HG03575 (cell line): ENCODE measurements at regions not wholly inside any gene's neighbourhood (a gene's known extent, or its start where the extent isn't known, plus 50 kb on each side); places are given as distances from the start of the nearest gene placed in this dataset.

Experiments
- ATAC-seq: cut with Tn5 transposase; IDR thresholded peaks from one replicate; pipeline ENCODE4 v1.9.1; 2021; ENCODE audit not compliant: unreplicated experiment, insufficient number of reproducible peaks, low FRiP score; ENCODE audit errors: extremely low read depth

DNA sequence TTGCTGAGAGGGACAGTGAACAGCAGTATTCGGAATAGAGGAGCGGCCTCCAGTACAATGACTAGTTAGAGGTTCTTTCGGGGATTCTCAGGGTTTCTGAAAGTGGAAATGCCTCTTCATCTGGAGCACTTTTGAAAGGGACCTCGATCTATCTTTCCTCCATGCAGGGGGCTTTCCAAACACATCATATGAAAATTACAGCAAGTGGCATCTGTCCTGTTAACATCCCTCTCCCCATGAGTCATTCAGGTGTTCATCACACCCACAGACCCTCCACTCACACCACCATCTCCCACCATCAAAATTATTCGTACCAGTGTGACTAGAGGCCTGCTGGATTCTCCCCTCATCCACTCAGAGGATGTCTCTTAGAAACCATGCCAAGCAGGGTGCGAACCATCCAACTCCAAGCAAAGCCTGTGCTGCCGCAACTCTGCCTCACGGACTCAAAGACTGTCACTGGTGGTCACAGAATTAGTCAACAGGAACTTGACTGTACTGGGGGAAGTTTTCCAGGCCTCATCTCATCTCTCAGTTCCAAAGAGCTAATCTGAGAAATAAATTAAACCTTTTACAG is 211.1 kb downstream of the MRPL39 start:
- peak; percentile 75 for ATAC-seq

GRCh38 chr21:25391777-25392176 is 215.5 kb downstream of the MRPL39 start:
- no peak for ATAC-seq

DNA sequence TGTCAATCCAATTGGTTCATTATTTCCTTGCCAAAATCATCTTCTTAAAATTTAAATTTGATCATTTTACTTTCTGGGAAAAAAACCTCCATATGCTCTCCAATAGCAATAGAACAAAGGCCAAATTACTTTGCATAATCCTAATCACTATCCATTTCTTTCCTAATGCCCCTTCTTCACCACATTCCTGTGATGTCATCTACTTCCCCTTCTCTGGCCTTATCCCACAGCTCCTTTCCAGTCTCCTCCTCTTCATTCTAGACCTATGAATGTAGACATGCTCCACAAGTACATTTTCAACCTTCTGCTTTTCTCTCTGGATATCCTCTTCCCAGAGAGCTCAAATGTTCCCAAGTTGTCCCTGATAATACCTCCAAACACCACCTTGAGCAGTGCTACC is 216.6 kb downstream of the MRPL39 start:
- ATAC-seq, result no peak

- no peak for ATAC-seq
Observed at GRCh38 chr21:25387665-25388064, 219.6 kb downstream of the MRPL39 start.

- ATAC-seq, result no peak
Observed at GRCh38 chr21:25385911-25386474, 221.3 kb downstream of the MRPL39 start.

- ATAC-seq, result no peak
Observed at GRCh38 chr21:25385341-25385740, 221.9 kb downstream of the MRPL39 start.

DNA sequence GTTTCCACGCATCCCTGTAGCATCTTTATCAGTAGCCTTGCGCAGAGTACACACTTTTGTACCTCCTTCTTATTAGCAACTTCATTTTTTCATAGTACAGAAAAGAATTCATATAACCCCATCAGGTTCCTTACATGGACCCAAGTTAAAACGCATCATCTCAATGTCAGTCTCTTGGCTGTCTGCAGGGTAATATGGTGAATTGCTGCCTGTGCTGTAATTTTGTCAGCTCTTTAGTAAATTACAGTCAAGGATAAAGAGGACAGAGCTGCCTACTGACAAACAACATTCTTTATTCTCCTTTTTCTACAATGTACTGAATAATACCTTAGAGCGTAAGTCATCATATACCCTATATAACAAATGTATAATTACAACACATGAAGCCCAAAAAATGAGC is 222.5 kb downstream of the MRPL39 start:
- no peak for ATAC-seq

DNA sequence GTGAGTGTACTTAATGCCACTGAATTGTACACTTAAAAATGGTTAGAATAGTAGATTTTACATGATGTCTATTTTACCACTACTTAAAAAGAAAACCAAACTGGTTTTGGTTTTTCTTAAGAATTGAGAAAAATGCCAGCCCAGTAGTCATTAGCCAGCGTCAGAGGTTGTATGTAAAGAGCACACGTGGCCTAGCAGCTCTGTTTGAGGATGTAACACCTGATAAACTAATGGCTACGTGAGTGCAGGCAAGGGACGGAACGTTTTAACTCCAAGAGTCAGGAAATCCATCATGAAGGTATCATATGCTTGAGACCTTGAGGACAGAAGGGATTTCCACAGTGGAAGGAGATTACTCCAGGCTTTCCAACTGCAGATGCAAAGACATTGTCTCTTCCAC is 223.7 kb downstream of the MRPL39 start:
- ATAC-seq, result no peak

GRCh38 chr21:25381936-25382452 is 225.3 kb downstream of the MRPL39 start:
- ATAC-seq, result no peak

GRCh38 chr21:25375675-25376074 is 231.6 kb downstream of the MRPL39 start:
- no peak for ATAC-seq

DNA sequence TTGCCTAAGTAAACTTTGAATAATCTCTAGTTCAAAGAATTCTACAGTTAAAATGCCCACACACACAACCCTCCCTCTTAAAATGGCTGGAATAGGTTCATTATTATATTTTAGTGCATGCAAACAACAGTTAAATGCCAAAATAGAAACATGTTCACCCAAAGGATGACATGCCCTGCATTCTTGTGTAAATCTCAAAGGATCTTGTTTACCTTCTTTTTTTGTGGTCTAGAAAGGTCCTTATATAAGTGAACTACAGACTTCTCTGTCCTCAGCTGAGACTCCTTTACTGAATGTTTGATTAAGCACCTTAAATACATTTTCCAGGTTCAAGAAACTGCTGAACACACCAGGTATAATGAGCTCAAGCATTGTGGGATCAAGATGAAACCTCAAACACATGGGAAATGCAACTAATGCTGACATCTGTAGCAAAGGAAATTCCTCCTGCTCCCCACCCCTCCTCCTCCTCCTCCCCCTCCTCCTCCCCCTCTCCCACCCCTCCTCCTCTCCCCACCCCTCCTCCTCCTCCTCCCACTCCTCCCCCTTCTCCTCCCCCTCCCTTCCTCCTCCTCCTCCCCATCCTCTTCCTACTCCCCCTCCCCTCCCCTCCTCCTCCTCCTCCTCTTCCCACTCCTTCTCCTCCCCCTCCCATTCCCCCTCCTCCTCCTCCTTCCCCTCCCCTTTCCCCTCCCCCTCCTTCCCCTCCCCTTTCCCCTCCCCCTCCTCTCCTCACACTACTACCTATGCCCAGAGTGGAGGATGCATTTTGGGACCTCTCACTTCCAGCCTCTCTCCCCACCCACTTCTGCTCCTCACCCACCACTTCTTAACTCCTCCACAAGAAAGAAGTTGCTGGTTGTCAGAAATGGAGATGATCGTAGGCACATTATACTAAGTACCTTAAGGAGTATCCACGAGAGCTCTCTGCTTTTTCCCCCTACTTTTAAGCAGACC is 233.9 kb downstream of the MRPL39 start:
- ATAC-seq, result no peak

DNA sequence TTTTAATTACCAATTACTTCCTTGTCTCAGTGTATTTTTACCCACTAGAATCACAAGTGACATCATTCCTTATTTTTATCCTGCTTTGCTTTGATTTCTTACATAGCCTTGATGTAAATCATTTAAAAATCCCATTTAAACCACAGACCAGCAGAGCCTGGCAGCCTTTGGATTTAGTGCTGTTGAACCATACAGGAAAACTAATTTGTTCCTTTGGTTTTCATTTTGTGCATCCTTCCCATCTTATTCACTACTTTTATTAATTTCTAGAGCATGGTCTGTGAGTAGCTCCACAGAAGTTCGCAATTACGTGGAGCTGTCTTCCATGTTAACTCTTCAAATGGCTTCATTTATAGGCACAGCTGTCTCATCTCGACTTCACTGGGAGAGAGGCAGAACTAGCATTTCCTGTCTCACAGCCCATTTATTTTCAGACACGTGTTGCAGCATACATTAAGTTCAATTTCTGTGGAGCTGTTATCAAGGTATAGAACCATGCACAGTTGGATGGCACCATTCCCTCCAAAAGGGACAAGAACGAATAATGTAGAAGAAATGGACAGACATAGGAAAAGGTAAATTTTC is 235.3 kb downstream of the MRPL39 start:
- no peak for ATAC-seq

DNA sequence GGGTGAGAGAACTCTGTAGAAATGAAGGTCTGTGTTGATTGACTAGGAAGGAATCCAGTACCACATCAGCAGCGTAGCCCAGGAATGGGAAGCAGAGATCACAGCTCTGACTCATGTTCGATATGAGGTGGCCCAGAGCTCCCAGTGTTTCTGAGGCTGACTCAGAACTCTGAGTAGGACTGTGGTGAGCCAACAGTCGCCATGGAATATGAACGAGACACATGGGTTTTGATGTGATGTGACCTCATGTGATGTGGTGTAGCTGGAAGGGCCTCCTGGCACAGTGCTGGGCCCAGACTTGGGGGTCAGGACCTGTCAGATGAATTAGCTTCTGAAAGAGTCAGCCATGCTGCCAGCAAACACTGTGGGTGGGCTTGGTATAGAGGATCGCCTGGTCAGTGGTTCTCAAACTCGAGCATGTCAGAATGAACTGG is 237.0 kb downstream of the MRPL39 start:
- ATAC-seq, result no peak

GRCh38 chr21:25369524-25370300 is 237.6 kb downstream of the MRPL39 start:
- no peak for ATAC-seq

DNA sequence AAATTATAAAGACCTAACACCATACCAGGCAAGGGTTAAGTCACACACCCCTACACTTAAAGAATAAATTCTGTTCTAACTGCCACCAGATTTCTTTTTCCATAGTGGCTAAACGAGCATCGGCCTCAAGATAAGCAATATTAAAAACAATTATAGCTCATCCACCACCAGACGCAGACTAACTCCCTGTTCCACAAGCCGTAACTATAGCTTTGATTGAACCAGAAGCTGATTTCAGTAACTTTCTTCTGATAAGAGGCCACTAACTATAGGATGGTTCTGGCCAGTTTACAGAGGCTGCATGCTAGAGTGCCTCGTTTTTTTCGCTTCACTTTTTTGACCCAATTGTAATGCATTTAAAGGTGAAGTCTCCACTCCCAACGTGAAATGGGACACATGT is 238.8 kb downstream of the MRPL39 start:
- ATAC-seq, result no peak

DNA sequence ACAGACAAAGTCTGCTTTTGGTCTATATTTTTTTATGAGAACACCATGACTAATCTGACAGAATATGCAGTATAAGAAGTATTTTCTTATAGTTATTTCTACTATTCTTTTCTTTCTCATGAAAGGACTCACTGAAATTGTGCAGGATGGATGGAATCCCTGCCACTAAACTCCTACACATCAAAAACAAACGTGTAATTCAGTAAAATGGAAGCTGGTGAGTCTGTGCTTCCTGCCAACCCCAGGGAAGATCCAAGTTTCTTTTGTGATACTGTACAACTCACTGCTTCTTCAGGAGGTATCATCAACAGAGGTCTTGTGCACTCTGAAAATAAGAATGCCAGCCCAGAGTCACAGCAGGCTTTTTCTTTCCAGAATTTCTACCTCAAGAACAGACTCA is 241.2 kb downstream of the MRPL39 start:
- ATAC-seq, result no peak

DNA sequence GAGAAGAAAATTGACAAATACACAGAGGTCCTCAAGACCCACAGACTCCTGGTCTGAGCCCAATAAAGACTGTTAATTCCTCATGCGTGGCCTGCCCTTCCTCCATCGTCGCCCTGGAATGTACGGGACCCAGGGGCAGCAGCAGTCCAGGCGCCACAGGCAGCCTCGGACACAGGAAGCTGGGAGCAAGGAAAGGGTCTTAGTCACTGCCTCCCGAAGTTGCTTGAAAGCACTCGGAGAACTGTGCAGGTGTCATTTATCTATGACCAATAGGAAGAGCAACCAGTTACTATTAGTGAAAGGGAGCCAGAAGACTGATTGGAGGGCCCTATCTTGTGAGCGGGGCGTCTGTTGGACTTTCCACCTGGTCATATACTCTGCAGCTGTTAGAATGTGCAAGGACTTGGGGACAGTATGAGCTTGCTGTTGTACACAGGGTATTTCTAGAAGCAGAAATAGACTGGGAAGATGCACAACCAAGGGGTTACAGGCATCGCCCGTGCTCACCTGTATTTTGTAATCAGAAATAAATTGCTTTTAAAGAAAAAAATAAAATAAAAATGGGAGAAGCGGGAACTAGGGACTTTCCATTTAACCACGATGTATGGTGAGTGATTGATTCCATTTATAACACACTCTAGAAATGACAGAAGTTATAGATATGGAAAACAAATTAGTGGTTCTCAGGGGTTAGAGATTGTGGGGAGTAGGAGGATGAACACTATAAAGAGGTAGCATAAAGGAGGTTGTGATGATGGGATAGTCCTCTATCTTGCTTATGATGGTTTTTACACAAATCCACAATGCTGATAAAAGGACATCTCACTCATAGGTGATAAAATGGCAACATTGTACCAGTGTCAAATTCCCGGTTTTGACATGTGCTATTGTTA is 244.7 kb downstream of the MRPL39 start:
- no peak for ATAC-seq

DNA sequence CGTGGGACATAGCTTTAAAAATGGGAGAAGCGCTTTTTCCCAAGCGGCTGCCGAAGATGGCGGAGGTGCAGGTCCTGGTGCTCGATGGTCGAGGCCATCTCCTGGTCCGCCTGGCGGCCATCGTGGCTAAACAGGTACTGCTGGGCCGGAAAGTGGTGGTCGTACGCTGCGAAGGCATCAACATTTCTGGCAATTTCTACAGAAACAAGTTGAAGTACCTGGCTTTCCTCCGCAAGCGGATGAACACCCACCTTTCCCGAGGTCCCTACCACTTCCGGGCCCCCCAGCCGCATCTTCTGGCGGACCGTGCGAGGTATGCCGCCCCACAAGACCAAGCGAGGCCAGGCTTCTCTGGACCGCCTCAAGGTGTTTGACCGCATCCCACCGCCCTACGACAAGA is 245.5 kb downstream of the MRPL39 start:
- ATAC-seq, result no peak
